GM19467 (cell line): ENCODE measurements at regions not wholly inside any gene's neighbourhood (a gene's known extent, or its start where the extent isn't known, plus 50 kb on each side); places are given as distances from the start of the nearest gene placed in this dataset.
A peak's percentile ranks its signal among the peaks of the same experiment; 100 is the strongest.
"Not testable (repeated sequence)": the region's sequence is repeated elsewhere in the genome, so short reads cannot be mapped to it uniquely, and the experiment has no call there.

Experiments used
- ATAC-seq: cut with Tn5 transposase; IDR thresholded peaks from one replicate; pipeline ENCODE4 v1.9.1; 2021; ENCODE audit warnings: mild to moderate bottlenecking, moderate library complexity; ENCODE audit not compliant: unreplicated experiment

DNA sequence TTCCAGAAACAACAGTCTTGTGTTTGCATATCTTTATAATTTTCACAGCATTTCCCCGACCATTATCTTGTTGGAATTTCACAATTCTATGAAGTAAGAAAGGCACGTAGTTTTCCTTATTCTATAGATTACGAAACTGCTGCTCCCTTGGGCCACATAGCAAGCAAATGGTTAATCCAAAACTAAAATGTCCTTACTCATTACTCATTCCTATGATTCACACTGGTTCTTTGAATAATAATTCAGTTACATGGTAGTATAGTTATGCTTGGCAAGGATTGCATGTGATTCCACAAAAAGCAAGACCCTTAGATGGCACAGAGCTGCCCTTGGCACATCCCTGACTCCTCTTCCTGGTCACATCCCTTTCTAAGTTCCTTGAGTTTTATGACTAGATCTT is 51.2 kb downstream of the OR13H1 start:
- ATAC-seq, result no peak

- no peak for ATAC-seq
These were observed 64.0 kb downstream of the OR13H1 start for GRCh38 chrX:131607792-131608369.

- no peak for ATAC-seq
These were observed 65.6 kb downstream of the OR13H1 start for GRCh38 chrX:131609480-131609879.

GRCh38 chrX:131613260-131613659 is 69.4 kb downstream of the OR13H1 start:
- ATAC-seq, result no peak

DNA sequence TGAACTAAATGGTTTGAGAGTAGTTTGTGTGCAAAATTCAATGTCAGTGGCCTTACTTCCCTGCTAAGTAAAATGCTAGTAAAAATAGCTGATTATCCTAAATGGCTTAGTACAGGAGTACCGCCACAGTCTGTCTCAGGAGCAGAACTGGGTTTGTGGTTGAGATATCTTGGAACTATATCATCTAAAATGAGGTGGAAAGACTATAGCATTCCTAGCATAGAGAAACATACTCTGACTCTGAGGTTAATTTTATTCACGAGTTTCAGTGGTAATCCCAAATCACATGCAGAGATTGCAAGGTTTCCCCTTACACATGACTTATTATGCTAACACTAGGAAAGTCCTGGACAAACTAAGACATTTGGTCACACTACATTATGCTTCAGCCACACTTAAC is 70.4 kb downstream of the OR13H1 start:
- ATAC-seq, result no peak

DNA sequence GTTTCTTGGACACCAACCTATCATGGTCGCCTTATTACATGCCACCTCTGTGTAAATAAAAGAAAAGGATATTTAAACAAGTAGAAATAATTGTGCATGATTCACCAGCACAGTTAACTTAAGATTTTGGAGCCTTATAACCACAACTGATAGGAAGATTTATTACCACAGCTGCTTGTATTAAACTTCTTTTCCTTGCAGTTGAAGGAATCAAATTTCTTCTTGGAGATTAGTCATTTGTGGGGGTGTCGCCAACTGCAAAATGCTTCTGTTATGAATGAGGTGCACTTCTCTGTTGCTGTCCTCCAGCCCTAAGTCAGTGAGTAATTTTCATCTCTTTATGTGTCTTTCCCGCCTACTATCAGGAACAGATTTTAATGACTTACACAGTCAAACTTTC is 73.3 kb downstream of the OR13H1 start:
- no peak for ATAC-seq

- no peak for ATAC-seq
These were observed 77.8 kb downstream of the OR13H1 start for GRCh38 chrX:131621650-131622049.

- ATAC-seq, result no peak
These were observed 82.9 kb downstream of the OR13H1 start for GRCh38 chrX:131626681-131627296.

GRCh38 chrX:131630534-131630933 is 86.7 kb downstream of the OR13H1 start:
- no peak for ATAC-seq

- ATAC-seq, result peak; percentile 95
These were observed 89.5 kb downstream of the OR13H1 start for GRCh38 chrX:131633285-131633917.

DNA sequence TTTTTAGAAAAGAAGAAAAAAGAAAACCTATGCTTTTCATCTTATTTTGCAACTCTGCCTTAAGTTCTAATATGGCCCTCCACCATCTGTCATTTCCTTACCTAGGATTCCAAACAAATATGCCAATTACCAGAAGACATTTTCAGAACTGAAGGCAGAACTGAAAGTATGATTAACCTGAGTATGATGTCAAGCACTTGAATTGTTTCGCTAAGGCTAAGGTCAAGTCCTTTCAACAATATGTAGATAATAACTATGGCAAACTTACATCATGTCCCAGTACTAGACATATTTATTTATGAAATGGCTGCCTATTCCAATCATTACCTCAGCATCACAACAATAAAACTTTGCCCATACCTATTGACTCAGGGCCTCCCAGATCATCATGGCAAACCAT is 91.0 kb downstream of the OR13H1 start:
- no peak for ATAC-seq

GRCh38 chrX:131646106-131646505 is 102.2 kb downstream of the OR13H1 start:
- no peak for ATAC-seq

DNA sequence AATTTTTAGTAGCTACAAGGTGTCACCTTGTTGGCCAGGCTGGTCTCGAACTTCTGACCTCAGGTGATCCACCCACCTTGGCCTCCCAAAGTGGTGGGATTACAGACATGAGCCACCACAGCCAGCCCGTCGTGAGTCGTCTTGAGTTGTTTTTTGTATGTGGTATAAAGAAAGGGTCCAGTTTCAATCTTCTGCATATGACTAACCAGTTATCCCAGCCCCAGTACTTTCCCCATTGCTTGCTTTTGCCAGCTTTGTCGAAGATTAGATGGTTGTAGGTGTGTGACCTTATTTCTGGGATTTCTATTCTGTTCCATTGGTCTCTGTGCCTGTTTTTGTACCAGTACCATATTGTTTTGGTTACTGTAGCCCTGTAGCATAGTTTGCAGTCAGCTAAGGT is 105.9 kb downstream of the OR13H1 start:
- no peak for ATAC-seq

GRCh38 chrX:131650637-131651410 is 107.0 kb downstream of the OR13H1 start:
- ATAC-seq, result no peak

- ATAC-seq, result not testable (repeated sequence)
These were observed 119.9 kb downstream of the OR13H1 start for GRCh38 chrX:131663726-131664125.

GRCh38 chrX:131671735-131672134 is 127.9 kb downstream of the OR13H1 start:
- no peak for ATAC-seq

DNA sequence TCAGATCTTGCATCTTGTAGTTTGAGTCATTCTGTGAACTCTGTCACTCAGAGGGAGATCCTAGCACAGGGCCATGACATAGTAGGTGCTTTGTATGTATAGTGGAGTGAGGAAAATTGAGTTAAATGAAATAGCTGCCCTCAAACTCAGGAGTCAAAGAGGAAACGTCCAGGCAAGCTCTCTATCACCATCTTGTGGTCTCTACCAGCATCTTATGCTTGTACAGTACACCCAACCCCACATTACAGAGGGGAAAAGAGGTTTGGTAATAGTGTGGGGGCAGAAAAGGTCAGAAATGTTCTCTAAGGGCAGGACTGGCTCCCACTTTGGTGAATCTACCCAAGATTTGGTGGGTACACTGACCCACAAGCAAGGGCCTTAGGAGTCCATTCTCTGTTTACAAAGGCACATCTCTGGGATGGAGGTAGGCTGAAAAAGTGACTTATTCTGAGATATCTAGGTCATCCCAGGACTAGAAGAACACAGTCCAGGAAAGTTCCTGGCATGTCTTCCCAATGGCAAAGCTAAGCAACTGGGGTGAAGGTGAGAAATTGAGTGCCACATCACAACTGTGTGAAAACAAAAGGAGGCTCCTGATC is 131.8 kb downstream of the OR13H1 start:
- peak; percentile 63 for ATAC-seq

GRCh38 chrX:131677655-131678628 is 134.1 kb downstream of the OR13H1 start:
- ATAC-seq, result peak; percentile 78

DNA sequence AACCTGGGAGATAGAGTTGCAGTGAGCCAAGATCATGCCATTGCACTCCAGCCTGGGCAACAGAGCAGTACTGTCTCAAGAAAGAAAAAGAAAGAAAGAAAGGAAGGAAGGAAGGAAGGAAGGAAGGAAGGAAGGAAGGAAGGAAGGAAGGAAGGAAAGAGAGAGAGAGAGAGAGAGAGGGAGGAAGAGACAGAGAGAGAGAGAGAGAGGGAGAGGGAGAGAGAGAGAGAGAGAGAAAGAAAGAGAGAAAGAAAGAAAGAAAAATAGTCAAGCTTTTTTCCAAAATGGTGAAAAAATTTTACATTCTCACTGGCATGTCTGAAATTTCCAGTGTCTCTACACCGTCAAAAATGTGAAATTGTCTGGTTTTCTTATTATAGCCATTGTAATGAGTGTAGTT is 138.9 kb downstream of the OR13H1 start:
- not testable (repeated sequence) for ATAC-seq

- no peak for ATAC-seq
These were observed 149.5 kb downstream of the OR13H1 start for GRCh38 chrX:131693359-131693758.
